COLO668 (cell line): ENCODE measurements at regions not wholly inside any gene's neighbourhood (a gene's known extent, or its start where the extent isn't known, plus 50 kb on each side); places are given as distances from the start of the nearest gene placed in this dataset.
"Not testable (repeated sequence)": the region's sequence is repeated elsewhere in the genome, so short reads cannot be mapped to it uniquely, and the experiment has no call there.

Experiments used
- DNase-seq: peaks from one replicate; lab custom pipeline; 2025; ENCODE audit not compliant: unreplicated experiment; lab: John Stamatoyannopoulos, UW

- DNase-seq: peak; percentile 78
Observed at GRCh38 chr7:114084472-114085312, 165.9 kb upstream of the PPP1R3A start.

DNA sequence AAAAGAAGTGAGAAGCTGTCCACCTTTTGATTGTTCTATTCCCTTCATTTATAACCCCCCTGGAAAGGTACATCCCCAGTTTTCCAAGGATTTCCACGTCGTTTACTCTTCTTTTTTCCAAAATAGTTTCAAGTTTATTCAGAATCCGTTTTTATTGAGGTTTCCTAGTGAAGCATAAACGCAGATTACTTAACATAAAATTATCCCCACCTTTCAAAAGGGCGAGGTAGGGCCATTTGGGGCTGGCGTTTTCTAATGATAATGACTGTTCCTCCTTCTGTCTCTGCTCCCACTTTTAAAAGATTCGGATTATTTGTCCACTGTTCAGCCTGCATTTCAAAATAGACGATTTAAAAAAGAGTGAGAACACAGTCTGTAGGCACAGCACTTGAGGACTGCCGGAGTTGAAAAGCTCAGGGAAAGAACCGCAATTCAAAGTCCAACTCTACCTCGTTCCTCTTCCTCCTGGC lies 165.2 kb upstream of the PPP1R3A start:
- no peak for DNase-seq

- DNase-seq: peak; percentile 50
Observed at GRCh38 chr7:114083166-114084001, 164.6 kb upstream of the PPP1R3A start.

GRCh38 chr7:114082642-114083165 lies 163.9 kb upstream of the PPP1R3A start:
- peak; percentile 50 for DNase-seq

DNA sequence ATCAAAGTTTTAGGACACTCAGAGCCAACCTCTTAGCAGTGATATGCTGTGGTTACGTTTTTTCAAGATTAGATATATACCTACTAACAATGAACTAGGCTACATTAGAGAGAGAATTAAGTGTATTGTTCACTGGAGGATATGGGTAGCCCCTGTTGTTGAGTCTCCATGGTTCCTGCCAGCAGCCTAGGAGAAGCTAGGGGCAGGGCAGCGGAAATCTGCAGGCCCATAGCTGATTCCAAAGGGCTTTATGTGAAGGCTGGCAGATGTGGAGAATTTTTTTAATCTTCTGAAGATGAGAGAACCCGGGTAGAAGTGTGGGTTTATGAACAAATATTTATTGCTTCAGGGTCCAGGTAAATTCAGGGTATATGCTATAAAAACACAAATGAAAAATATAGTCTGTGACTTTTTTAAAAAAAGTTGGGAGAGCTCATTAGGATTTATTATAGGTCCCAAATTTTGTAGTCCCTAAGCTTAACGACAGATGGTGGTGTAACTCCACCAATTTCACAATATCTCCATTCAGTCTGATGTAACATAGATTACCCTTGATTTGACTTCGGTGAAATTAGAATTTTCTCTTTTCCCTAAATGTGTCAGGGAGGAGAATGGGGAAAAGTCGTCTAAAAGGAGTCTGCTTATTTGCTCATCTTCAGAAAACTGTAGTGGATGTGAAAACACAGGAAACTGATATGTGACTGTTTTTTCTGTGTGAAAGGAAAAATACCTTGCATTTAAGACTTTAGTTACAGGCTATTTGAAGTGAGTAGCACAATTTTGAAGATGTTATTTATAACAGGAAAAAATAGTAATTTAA lies 163.0 kb upstream of the PPP1R3A start:
- peak; percentile 32 for DNase-seq

GRCh38 chr7:114077158-114077524 lies 158.3 kb upstream of the PPP1R3A start:
- DNase-seq: not testable (repeated sequence)

DNA sequence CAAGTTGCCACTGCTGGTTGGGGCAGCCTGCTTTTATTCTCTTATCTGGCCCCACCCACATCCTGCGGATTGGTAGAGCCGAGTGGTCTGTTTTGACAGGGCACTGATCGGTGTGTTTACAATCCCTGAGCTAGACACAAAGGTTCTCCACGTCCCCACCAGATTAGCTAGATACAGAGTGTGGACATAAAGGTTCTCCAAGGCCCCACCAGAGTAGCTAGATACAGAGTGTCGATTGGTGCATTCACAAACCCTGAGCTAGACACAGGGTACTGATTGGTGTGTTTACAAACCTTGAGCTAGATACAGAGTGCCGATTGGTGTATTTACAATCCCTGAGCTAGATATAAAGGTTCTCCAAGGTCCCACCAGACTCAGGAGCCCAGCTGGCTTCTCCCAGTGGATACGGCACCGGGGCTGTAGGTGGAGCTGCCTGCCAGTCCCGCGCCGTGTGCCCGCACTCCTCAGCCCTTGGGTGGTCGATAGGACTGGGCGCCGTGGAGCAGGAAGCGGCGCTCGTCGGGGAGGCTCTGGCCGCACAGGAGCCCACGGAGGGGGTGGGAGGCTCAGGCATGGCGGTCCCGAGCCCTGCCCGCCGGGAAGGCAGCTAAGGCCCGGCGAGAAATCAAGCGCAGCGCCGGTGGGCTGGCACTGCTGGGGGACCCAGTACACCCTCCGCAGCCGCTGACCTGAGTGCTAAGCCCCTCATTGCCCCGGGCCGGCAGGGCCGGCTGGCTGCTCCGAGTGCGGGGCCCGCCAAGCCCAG lies 157.8 kb upstream of the PPP1R3A start:
- DNase-seq: not testable (repeated sequence)

- no peak for DNase-seq
Observed at GRCh38 chr7:114073701-114074100, 154.9 kb upstream of the PPP1R3A start.

DNA sequence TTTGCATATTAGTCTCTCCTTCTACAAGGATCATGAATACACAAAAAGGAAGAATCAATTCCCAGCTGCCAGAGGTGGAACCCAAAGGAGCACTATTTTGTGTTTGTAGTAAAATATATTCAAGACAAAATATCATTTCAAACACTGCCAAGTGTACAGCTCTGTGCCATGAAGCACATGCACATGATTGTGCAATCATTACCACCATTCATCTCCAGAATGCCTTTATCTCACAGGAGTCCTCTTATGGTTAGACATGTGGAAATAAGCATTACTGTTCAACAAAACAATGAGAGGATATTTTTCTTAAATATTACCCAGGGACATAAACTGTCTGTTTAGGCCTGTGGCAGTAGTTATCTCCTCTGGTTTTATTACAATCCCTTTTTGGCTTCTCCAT lies 151.4 kb upstream of the PPP1R3A start:
- DNase-seq: no peak

GRCh38 chr7:114062810-114063209 lies 144.0 kb upstream of the PPP1R3A start:
- DNase-seq: no peak

DNA sequence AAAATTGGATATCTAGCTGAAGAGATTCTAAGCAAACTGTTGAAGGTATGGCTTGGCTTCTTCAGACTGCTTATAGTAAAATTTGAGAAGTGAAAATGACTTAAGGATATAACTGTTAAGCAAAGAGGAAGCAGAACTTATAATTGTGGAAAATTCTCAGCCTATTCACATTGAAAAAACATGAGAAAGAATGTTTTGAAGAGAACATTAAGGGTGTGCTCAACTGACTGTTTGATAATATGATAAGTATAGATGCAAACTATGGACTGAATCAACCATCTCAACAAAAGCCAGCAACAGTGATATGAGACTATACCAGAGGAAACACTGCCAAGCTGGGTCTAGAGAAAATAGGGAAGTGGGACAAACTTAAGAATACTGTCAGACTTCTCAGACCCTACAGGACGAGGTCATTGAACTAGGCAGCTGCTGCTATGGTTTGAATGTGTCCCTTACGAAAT lies 133.1 kb upstream of the PPP1R3A start:
- DNase-seq: no peak

DNA sequence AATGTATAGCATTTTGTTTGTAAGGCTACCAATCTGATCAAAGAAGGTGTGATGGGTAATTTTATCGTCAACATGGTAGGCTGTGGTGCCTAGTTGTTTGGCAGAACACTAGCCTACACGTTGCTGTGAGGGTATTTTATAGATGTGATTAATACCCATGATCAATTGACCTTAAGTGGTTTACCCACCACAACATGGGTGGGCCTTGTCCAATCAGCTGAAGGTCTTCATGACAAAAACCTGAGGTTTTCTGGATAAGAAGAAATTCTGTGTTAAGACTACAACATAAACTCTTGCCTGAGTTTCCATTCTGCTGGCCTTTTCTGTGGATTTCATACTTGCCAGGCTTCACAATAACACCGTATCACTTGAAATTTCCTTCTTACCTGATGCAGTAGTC lies 131.8 kb upstream of the PPP1R3A start:
- no peak for DNase-seq

DNA sequence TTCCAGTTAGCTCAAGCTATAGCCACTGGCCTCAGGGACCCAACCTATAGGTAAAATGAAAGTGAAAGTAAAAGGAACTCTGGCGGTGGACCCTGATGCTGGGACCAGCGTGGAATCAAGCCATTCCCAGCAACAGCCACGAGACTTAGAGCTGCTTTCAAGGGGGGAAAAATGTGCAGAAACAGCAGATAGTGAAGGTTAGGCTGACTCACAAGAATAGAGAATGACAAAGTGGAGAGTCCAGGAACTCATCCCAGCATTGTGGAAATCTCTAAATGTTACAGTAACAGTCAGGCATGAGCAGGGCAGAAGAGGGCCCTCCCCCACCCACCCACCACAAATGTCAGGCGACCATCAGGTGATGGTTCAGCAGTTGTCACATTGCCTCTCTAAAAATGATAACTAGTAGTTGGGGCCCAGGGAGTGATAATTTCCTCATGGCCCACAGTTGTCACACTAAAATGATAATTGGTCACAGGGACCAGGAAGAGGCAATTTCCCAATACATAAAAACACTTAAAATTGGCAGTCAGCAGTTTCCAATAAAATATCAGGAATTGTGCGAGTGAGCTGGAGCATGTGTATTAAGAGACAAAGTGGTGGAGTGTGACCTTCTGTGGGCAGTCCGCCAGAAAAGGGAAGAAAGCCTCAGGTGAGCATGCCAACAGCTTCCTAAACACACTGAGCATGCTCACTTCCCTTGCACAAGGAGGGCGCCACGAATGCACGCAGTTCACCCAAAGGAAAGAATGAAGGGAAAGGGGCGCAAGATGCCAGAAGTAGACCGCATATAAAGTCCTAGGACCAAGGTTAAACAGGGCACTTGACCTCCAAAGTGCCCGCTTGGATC lies 129.8 kb upstream of the PPP1R3A start:
- peak; percentile 30 for DNase-seq

- no peak for DNase-seq
Observed at GRCh38 chr7:114047889-114048288, 129.1 kb upstream of the PPP1R3A start.

DNA sequence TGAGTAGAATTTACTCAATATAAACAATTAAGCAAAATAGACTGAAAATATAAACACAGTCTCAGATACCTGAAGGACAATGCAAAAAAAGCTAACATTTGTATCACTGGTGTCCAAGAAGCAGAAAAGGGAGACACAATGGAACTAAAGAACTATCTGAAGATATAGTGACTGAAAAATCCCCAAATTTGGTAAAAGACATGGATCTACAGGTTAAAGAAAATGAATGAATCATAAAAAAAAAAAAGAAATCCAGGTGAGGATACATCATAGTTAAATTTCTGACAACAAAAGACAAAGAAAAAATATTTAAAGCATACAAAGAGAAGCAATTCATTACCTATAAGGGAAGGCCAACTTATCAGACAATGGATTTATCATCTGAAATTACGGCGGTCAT lies 114.7 kb upstream of the PPP1R3A start:
- DNase-seq: no peak

DNA sequence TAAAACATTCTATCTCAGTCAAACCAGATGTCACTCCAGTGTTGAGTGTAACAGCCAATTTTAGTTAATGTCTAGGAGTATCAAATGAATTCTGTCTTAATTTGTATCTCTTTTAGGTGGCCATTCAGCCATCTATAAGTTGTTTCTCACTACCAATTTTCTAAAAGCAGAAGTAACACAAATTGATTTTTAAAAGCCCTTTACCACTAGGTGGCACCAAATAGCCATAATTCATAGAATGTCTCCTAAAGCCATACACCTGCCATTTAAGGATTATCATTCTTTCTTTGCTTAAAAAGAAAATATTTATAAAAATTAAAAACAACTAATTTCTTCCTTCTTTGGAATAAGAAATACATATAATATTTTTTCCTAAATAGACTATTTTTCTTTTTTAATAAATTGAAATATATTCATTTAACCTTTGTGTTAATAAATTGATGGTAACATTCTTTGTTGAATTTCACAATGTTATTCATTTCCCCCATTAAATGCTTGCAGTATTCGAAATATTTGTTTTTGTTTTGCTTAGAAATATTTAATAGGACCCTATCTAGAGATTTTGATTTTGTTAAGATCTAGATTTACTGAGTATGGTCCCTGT lies 107.8 kb upstream of the PPP1R3A start:
- no peak for DNase-seq

DNA sequence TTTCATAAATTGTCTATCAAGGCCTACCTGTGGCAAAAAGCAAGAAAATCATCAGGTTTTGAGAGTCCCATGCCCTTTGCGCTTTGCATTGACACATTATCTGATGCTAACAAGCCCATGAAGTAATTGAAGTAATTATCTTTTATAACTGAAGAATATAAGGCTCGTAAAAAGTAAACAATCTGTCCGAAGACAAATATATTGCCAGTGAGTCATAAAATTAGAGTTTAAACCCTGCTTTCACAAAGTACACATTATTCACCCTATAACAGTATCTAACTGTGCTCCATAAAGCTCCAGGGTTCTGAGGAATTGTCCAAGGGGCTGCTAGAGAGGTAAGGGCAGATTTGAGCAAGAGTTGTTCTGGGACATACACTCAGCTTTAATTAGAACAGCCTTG lies 102.3 kb upstream of the PPP1R3A start:
- DNase-seq: no peak

- DNase-seq: no peak
Observed at GRCh38 chr7:114008696-114009095, 89.9 kb upstream of the PPP1R3A start.

DNA sequence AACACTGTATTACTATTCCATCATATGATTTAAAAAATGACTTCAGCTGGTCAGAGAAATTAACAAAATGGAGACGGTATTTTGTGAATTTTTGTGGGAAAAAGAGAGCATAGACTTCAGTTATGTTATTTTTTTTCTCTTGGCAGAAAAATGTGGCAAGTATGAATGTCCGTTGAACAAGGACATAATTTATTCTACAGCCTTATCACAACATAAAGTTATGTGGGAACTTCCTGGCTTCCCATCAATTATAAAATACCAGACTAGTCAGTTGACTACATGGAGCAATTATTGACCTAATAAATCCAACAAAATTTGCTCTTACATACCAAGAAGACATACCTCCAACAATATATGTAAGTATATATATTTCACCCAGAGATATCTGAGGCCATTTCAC lies 88.6 kb upstream of the PPP1R3A start:
- DNase-seq: no peak
